Stimulated activated CD4-positive, alpha-beta T cell treated with anti-CD3 and anti-CD28 coated beads, Interleukin-15, amount 100 ng/mL, for 1 hour (primary cell): ENCODE measurements at regions not wholly inside any gene's neighbourhood (a gene's known extent, or its start where the extent isn't known, plus 50 kb on each side); places are given as distances from the start of the nearest gene placed in this dataset.
A peak's percentile ranks its signal among the peaks of the same experiment; 100 is the strongest.
"Not testable (repeated sequence)": the region's sequence is repeated elsewhere in the genome, so short reads cannot be mapped to it uniquely, and the experiment has no call there.

Source experiments
- DNase-seq, 2 donors: peaks; one replicate each; pipeline ENCODE4 v3.0.0-alpha.2; 2020; ENCODE audit warnings: low read depth in 1 of 2, low spot score in 1 of 2

DNA sequence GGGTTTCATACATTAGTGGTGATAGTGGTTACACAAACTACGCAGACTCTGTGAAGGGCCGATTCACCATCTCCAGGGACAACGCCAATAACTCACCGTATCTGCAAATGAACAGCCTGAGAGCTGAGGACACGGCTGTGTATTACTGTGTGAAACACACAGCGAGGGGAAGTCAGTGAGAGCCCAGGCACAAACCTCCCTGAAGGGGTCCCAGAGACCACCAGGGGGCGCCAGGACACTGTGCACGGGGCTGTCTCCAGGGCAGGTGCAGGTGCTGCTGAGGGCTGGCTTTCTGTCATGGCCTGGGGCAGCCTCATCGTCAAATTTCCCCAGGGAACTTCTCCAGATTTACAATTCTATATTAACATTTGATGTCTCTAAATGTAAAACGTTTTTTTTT is 184.6 kb upstream of the TP53TG3C start:
- peak in 1 of 2 donors; percentile 33 for DNase-seq

- not testable (repeated sequence) for DNase-seq
Measured at GRCh38 chr16:33027121-33027520, 166.9 kb upstream of the TP53TG3C start.

DNA sequence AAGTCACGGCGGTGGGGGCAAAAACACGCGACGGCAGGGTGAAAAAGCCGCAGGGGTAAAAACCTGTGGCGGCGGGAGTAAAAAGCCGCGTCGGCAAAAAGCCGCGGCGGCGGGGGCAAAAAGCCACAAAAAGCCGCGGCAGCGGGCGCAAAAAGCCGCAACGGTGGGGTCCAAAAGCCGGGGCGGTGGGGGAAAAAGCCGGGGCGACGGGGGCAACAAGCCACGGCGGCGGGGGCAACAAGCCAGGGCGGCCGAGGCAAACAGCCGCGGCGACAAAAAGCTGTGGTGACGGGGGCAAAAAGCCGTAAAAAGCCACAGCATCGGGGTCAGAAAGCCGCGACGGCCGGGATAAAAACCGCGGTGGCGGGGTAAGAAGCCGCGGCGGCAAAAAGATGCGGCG is 166.1 kb upstream of the TP53TG3C start:
- not testable (repeated sequence) for DNase-seq

GRCh38 chr16:33028707-33029390 is 165.2 kb upstream of the TP53TG3C start:
- not testable (repeated sequence) for DNase-seq

GRCh38 chr16:33048849-33049248 is 145.2 kb upstream of the TP53TG3C start:
- not testable (repeated sequence) for DNase-seq

DNA sequence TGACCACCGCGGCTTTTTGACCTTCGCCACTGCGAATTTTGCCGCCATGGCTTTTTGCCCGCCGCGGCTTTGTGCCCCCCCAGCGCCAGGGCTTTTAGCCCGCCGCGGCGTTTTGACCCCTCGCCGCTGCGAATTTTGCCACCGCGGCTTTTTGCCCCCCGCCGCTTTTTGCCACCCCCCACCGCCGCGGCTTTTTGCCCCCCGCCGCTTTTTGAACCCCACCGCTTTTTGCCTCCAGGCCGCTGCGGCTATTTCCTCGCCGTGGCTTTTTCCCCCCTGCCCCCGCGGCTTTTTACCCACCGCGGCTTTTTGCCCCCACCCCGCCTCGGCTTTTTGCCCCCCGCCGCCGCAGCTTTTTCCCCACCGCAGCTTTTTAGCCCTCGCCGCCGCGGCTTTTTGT is 134.8 kb upstream of the TP53TG3C start:
- no peak for DNase-seq

- not testable (repeated sequence) for DNase-seq
Measured at GRCh38 chr16:33059654-33060421, 134.2 kb upstream of the TP53TG3C start.

- not testable (repeated sequence) for DNase-seq
Measured at GRCh38 chr16:33062763-33063162, 131.3 kb upstream of the TP53TG3C start.

- DNase-seq: not testable (repeated sequence)
Measured at GRCh38 chr16:33063365-33064170, 130.5 kb upstream of the TP53TG3C start.

GRCh38 chr16:33064454-33065073 is 129.5 kb upstream of the TP53TG3C start:
- DNase-seq: not testable (repeated sequence)
